ENCODE measurements at regions not wholly inside any gene's neighbourhood (a gene's known extent, or its start where the extent isn't known, plus 50 kb on each side); places are given as distances from the start of the nearest gene placed in this dataset.

DNA sequence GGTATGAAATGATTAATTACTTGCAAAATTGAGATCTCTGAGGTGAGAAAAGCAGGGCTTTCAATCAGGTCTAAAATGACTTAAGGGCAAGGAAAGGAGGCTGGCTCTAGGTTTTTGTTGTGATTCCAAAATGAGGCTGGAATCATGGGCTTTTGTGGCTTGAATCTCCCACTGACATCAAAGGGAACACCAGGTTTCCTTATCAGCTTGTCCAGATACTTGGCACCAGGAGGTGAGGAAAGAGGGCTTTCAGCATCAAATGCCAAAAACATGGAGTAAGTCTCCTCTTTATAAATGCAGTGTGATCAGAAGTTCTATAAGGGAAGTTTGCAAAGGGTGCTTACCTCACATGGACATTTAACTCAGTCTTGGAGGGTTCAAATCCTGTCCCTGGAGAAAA, 402.3 kb downstream of the NDFIP2 start:
- no peak overlapping the region for H3K4me2 ChIP-seq
- H3K9ac ChIP-seq = no peak overlapping the region
- H3K27ac ChIP-seq = no peak overlapping the region
- H3K27me3 ChIP-seq (ENCODE audit: insufficient read depth, low read depth) = no peaks in the 10 kb centered on the region
- H3K4me1 ChIP-seq (ENCODE audit: low read depth, poor library complexity, severe bottlenecking) = no peaks in the 10 kb centered on the region
- no peaks in the 10 kb centered on the region for H3K79me2 ChIP-seq (ENCODE audit: insufficient read depth, low read depth)
- no peak overlapping the region for H2AFZ ChIP-seq (ENCODE audit: low read depth)
- H3K4me3 ChIP-seq (IDR thresholded peaks at IDR 0.05; ENCODE audit: insufficient read depth, low read depth, low read length) = no peak overlapping the region
- no peaks in the 10 kb centered on the region for H3K36me3 ChIP-seq (ENCODE audit: insufficient read depth)
- H4K20me1 ChIP-seq (ENCODE audit: insufficient read depth) = no peaks in the 10 kb centered on the region
- TF ChIP-seq, protein P1, sequence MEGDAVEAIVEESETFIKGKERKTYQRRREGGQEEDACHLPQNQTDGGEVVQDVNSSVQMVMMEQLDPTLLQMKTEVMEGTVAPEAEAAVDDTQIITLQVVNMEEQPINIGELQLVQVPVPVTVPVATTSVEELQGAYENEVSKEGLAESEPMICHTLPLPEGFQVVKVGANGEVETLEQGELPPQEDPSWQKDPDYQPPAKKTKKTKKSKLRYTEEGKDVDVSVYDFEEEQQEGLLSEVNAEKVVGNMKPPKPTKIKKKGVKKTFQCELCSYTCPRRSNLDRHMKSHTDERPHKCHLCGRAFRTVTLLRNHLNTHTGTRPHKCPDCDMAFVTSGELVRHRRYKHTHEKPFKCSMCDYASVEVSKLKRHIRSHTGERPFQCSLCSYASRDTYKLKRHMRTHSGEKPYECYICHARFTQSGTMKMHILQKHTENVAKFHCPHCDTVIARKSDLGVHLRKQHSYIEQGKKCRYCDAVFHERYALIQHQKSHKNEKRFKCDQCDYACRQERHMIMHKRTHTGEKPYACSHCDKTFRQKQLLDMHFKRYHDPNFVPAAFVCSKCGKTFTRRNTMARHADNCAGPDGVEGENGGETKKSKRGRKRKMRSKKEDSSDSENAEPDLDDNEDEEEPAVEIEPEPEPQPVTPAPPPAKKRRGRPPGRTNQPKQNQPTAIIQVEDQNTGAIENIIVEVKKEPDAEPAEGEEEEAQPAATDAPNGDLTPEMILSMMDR (conservative IDR thresholded peaks at IDR 0.05; ENCODE audit: low read depth, low read length) = no peak

DNA sequence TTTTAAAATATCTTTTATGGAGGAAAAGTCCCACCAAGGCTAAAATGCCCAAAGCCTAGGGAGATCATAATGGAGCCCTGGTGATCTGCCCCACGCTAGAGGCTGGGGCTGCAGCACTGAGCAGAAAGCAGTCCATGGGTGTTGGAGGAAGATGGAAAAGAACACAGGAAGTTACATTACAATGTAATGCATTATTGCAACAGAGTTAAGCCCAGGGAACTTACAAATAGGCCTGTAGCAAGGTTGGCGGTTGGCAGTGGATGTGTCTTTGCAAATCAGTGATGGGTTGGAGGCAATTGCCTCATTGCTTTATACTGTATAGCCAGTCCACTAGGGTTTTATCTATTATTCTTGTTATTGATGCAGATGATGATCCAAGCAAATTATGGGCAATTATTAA, 399.9 kb downstream of the NDFIP2 start:
- Histone ChIP-seq H3K4me1 (ENCODE audit: low read depth, poor library complexity, severe bottlenecking) (no peaks in the 10 kb centered on the region), H3K4me3 (IDR thresholded peaks at IDR 0.05; ENCODE audit: insufficient read depth, low read depth, low read length) (no peak overlapping the region), H2AFZ (ENCODE audit: low read depth) (no peak overlapping the region), H3K27me3 (ENCODE audit: insufficient read depth, low read depth) (no peaks in the 10 kb centered on the region), H3K9ac (no peak overlapping the region), H3K4me2 (no peak overlapping the region), H3K79me2 (ENCODE audit: insufficient read depth, low read depth) (no peaks in the 10 kb centered on the region), H3K27ac (no peak overlapping the region), H3K36me3 (ENCODE audit: insufficient read depth) (no peaks in the 10 kb centered on the region), H4K20me1 (ENCODE audit: insufficient read depth) (no peaks in the 10 kb centered on the region)
- TF ChIP-seq, protein P1 (conservative IDR thresholded peaks at IDR 0.05; ENCODE audit: low read depth, low read length) = no peak

DNA sequence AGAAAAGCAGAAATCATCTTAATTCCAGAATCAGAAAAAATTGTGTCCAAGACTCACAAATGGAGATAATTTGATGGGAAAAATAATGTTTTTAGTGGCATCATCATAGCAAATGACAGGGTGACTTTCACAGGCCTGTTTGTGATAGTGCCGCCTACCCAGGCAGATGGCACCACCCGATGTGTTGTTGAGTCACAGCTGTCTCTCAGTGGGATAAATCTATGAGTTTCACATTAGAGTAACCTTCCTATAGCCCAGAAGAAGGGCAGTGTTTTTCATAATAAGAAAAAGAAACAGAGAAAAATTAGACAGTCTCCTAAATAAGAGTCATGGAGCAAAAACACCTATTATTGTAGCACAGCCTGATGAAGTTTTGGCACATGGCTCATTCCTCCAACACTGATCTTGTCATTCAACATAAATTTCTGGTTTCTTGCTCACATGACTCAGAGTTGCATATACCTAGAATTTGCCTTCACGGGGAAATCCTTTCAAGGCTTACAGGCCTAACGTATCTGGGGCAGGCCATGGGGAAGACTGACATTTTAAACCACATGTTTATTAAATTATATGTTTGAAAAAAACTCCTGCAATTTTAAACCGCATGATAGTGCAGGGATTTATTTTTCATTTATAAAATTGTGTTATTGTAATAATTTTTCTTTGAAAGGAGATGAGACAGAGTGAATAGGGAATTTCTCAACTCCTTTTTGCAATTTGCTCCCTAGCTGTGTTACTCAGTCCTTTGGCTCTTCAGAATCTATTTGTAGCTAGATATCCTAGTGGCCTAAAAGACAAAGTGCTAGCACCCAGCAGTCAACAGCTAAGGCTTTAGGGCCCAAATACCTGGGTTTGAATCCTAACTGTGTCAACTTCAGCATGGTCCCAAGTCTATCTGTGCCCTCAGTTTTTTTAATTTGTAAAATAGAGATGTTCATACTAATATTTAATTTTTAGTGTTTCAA, 393.7 kb downstream of the NDFIP2 start:
- H3K27ac ChIP-seq = no peak overlapping the region
- H3K9ac ChIP-seq = no peak overlapping the region
- H2AFZ ChIP-seq (ENCODE audit: low read depth) = no peak overlapping the region
- H3K27me3 ChIP-seq (ENCODE audit: insufficient read depth, low read depth) = no peaks in the 10 kb centered on the region
- no peak overlapping the region for H3K4me2 ChIP-seq
- H3K36me3 ChIP-seq (ENCODE audit: insufficient read depth) = no peaks in the 10 kb centered on the region
- TF ChIP-seq, protein P1 (conservative IDR thresholded peaks at IDR 0.05; ENCODE audit: low read depth, low read length) = no peak
- H4K20me1 ChIP-seq (ENCODE audit: insufficient read depth) = no peaks in the 10 kb centered on the region
- no peaks in the 10 kb centered on the region for H3K4me1 ChIP-seq (ENCODE audit: low read depth, poor library complexity, severe bottlenecking)
- H3K79me2 ChIP-seq (ENCODE audit: insufficient read depth, low read depth) = no peaks in the 10 kb centered on the region
- H3K4me3 ChIP-seq (IDR thresholded peaks at IDR 0.05; ENCODE audit: insufficient read depth, low read depth, low read length) = no peak overlapping the region

DNA sequence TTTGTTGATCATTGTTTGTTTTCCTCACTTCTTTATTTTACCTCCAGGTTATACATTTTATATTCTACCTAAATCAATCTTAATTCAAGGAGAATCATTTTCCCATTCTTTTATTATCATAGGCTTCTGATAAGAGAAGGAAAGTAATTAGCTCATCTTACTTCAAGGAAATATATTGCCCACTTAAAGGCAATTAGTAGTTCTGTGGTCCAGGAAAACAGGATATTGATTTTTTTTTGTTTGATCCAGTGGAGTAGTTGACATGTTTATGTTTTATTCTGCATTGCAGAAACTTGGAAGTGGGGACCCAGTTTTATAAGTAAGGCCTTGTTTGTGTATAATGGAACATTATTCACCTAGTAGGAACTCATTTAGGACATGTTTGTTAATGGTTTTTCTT, 390.6 kb downstream of the NDFIP2 start:
- H2AFZ ChIP-seq (ENCODE audit: low read depth) = no peak overlapping the region
- no peaks in the 10 kb centered on the region for H3K27me3 ChIP-seq (ENCODE audit: insufficient read depth, low read depth)
- no peak overlapping the region for H3K9ac ChIP-seq
- TF ChIP-seq, protein P1 (conservative IDR thresholded peaks at IDR 0.05; ENCODE audit: low read depth, low read length) = no peak
- no peak overlapping the region for H3K4me2 ChIP-seq
- H4K20me1 ChIP-seq (ENCODE audit: insufficient read depth) = no peaks in the 10 kb centered on the region
- no peaks in the 10 kb centered on the region for H3K79me2 ChIP-seq (ENCODE audit: insufficient read depth, low read depth)
- H3K4me1 ChIP-seq (ENCODE audit: low read depth, poor library complexity, severe bottlenecking) = no peaks in the 10 kb centered on the region
- no peaks in the 10 kb centered on the region for H3K36me3 ChIP-seq (ENCODE audit: insufficient read depth)
- H3K4me3 ChIP-seq (IDR thresholded peaks at IDR 0.05; ENCODE audit: insufficient read depth, low read depth, low read length) = no peak overlapping the region
- no peak overlapping the region for H3K27ac ChIP-seq
